Choroid plexus epithelial cell (primary cell): ENCODE measurements at regions not wholly inside any gene's neighbourhood (a gene's known extent, or its start where the extent isn't known, plus 50 kb on each side); places are given as distances from the start of the nearest gene placed in this dataset.

Experiments
- DNase-seq: peaks from one replicate; pipeline ENCODE4 v3.0.0-alpha.2; 2010; ENCODE audit warnings: low read depth
- H3K4me3 ChIP-seq: 2 replicates; pipeline ENCODE4 v1.5.1; 2011; ENCODE audit warnings: low read depth, mild to moderate bottlenecking, control low read depth, low read length, moderate library complexity
- CTCF ChIP-seq: conservative IDR thresholded peaks from 2 replicates; pipeline ENCODE4 v1.5.1; 2011; ENCODE audit warnings: low read depth, mild to moderate bottlenecking, control low read depth, inconsistent platforms, low read length, moderate library complexity

GRCh38 chr2:58951722-58952121 lies 710.6 kb upstream of the FANCL start:
- no peak for TF ChIP-seq CTCF
- no peak for DNase-seq
- H3K4me3 ChIP-seq, result no peak overlapping the region

- H3K4me3 ChIP-seq, result no peak overlapping the region
- TF ChIP-seq CTCF, result no peak
- DNase-seq, result no peak
These were observed 709.8 kb upstream of the FANCL start for GRCh38 chr2:58950795-58951462.

GRCh38 chr2:58939388-58939787 lies 698.3 kb upstream of the FANCL start:
- H3K4me3 ChIP-seq, result no peak overlapping the region
- TF ChIP-seq CTCF, result no peak
- DNase-seq, result peak; percentile 92

- no peak for TF ChIP-seq CTCF
- DNase-seq, result peak; percentile 31
- H3K4me3 ChIP-seq, result no peak overlapping the region
These were observed 697.9 kb upstream of the FANCL start for GRCh38 chr2:58938988-58939387.

GRCh38 chr2:58932801-58933200 lies 691.7 kb upstream of the FANCL start:
- no peak overlapping the region for H3K4me3 ChIP-seq
- DNase-seq, result no peak
- no peak for TF ChIP-seq CTCF

- DNase-seq, result peak; percentile 26
- no peak overlapping the region for H3K4me3 ChIP-seq
- no peak for TF ChIP-seq CTCF
These were observed 689.4 kb upstream of the FANCL start for GRCh38 chr2:58930537-58930936.

- no peak for DNase-seq
- no peak for TF ChIP-seq CTCF
- no peak overlapping the region for H3K4me3 ChIP-seq
These were observed 687.8 kb upstream of the FANCL start for GRCh38 chr2:58928973-58929372.
